HG03520 (cell line): ENCODE measurements at regions not wholly inside any gene's neighbourhood (a gene's known extent, or its start where the extent isn't known, plus 50 kb on each side); places are given as distances from the start of the nearest gene placed in this dataset.

Experiments used
- ATAC-seq: cut with Tn5 transposase; IDR thresholded peaks from one replicate; pipeline ENCODE4 v1.9.1; 2021; ENCODE audit warnings: mild to moderate bottlenecking, moderate library complexity; ENCODE audit not compliant: unreplicated experiment

- ATAC-seq, result no peak
These were observed 181.4 kb downstream of the GAS1 start for GRCh38 chr9:86765746-86766430.

GRCh38 chr9:86764671-86765343, 182.5 kb downstream of the GAS1 start:
- ATAC-seq, result no peak

GRCh38 chr9:86764221-86764624, 183.1 kb downstream of the GAS1 start:
- ATAC-seq, result no peak

GRCh38 chr9:86763791-86764190, 183.5 kb downstream of the GAS1 start:
- ATAC-seq, result no peak

- ATAC-seq, result no peak
These were observed 190.0 kb downstream of the GAS1 start for GRCh38 chr9:86757382-86757720.

GRCh38 chr9:86756576-86757381, 190.5 kb downstream of the GAS1 start:
- ATAC-seq, result no peak

GRCh38 chr9:86755561-86755941, 191.8 kb downstream of the GAS1 start:
- no peak for ATAC-seq

GRCh38 chr9:86754581-86755560, 192.4 kb downstream of the GAS1 start:
- ATAC-seq, result no peak

- no peak for ATAC-seq
These were observed 193.5 kb downstream of the GAS1 start for GRCh38 chr9:86753836-86754235.

- ATAC-seq, result no peak
These were observed 194.6 kb downstream of the GAS1 start for GRCh38 chr9:86752733-86753132.

- no peak for ATAC-seq
These were observed 195.3 kb downstream of the GAS1 start for GRCh38 chr9:86751956-86752355.

- no peak for ATAC-seq
These were observed 196.1 kb downstream of the GAS1 start for GRCh38 chr9:86751207-86751606.

- ATAC-seq, result no peak
These were observed 197.4 kb downstream of the GAS1 start for GRCh38 chr9:86749894-86750255.

GRCh38 chr9:86749161-86749893, 198.0 kb downstream of the GAS1 start:
- ATAC-seq, result no peak

GRCh38 chr9:86747711-86748110, 199.6 kb downstream of the GAS1 start:
- no peak for ATAC-seq

- ATAC-seq, result no peak
These were observed 205.7 kb downstream of the GAS1 start for GRCh38 chr9:86741311-86742208.

GRCh38 chr9:86735772-86736458, 211.4 kb downstream of the GAS1 start:
- ATAC-seq, result no peak

GRCh38 chr9:86734771-86735170, 212.5 kb downstream of the GAS1 start:
- ATAC-seq, result no peak

- no peak for ATAC-seq
These were observed 213.4 kb downstream of the GAS1 start for GRCh38 chr9:86733929-86734328.
